GM19351 (cell line): ENCODE measurements at regions not wholly inside any gene's neighbourhood (a gene's known extent, or its start where the extent isn't known, plus 50 kb on each side); places are given as distances from the start of the nearest gene placed in this dataset.
"Not testable (repeated sequence)": the region's sequence is repeated elsewhere in the genome, so short reads cannot be mapped to it uniquely, and the experiment has no call there.

ENCODE experiments used
- ATAC-seq: cut with Tn5 transposase; IDR thresholded peaks from one replicate; pipeline ENCODE4 v1.9.1; 2021; ENCODE audit warnings: mild to moderate bottlenecking, moderate library complexity; ENCODE audit not compliant: unreplicated experiment

- ATAC-seq: no peak
These were observed 648.6 kb upstream of the SGCD start for GRCh38 chr5:155678371-155678770.

- ATAC-seq: no peak
These were observed 647.4 kb upstream of the SGCD start for GRCh38 chr5:155679530-155679929.

- ATAC-seq: no peak
These were observed 642.5 kb upstream of the SGCD start for GRCh38 chr5:155684417-155684816.

GRCh38 chr5:155686131-155686530 is 640.8 kb upstream of the SGCD start:
- ATAC-seq: no peak

GRCh38 chr5:155689406-155689805 is 637.6 kb upstream of the SGCD start:
- no peak for ATAC-seq

GRCh38 chr5:155696362-155696761 is 630.6 kb upstream of the SGCD start:
- ATAC-seq: no peak

GRCh38 chr5:155697236-155697635 is 629.7 kb upstream of the SGCD start:
- no peak for ATAC-seq

GRCh38 chr5:155699385-155699784 is 627.6 kb upstream of the SGCD start:
- ATAC-seq: no peak

- no peak for ATAC-seq
These were observed 626.6 kb upstream of the SGCD start for GRCh38 chr5:155700333-155700732.

GRCh38 chr5:155711882-155712281 is 615.1 kb upstream of the SGCD start:
- no peak for ATAC-seq

GRCh38 chr5:155714435-155714834 is 612.5 kb upstream of the SGCD start:
- ATAC-seq: not testable (repeated sequence)

- no peak for ATAC-seq
These were observed 600.7 kb upstream of the SGCD start for GRCh38 chr5:155726267-155726666.

GRCh38 chr5:155727512-155728145 is 599.3 kb upstream of the SGCD start:
- no peak for ATAC-seq

- no peak for ATAC-seq
These were observed 598.7 kb upstream of the SGCD start for GRCh38 chr5:155728146-155728856.

GRCh38 chr5:155728857-155729683 is 597.9 kb upstream of the SGCD start:
- no peak for ATAC-seq

GRCh38 chr5:155729684-155730059 is 597.3 kb upstream of the SGCD start:
- no peak for ATAC-seq

GRCh38 chr5:155732587-155733376 is 594.2 kb upstream of the SGCD start:
- ATAC-seq: no peak

- ATAC-seq: no peak
These were observed 593.0 kb upstream of the SGCD start for GRCh38 chr5:155733935-155734334.

GRCh38 chr5:155735388-155735787 is 591.6 kb upstream of the SGCD start:
- no peak for ATAC-seq

- no peak for ATAC-seq
These were observed 588.3 kb upstream of the SGCD start for GRCh38 chr5:155738616-155739015.
